GM18508 (cell line): ENCODE measurements at regions not wholly inside any gene's neighbourhood (a gene's known extent, or its start where the extent isn't known, plus 50 kb on each side); places are given as distances from the start of the nearest gene placed in this dataset.

ENCODE experiments used
- ATAC-seq: cut with Tn5 transposase; IDR thresholded peaks from one replicate; pipeline ENCODE4 v1.9.1; 2021; ENCODE audit warnings: moderate number of reproducible peaks; ENCODE audit not compliant: insufficient read depth, unreplicated experiment

GRCh38 chr10:124288928-124289850 lies 129.5 kb downstream of the OAT start:
- no peak for ATAC-seq

GRCh38 chr10:124288486-124288885 lies 130.2 kb downstream of the OAT start:
- ATAC-seq, result no peak

GRCh38 chr10:124287791-124288190 lies 130.9 kb downstream of the OAT start:
- no peak for ATAC-seq

DNA sequence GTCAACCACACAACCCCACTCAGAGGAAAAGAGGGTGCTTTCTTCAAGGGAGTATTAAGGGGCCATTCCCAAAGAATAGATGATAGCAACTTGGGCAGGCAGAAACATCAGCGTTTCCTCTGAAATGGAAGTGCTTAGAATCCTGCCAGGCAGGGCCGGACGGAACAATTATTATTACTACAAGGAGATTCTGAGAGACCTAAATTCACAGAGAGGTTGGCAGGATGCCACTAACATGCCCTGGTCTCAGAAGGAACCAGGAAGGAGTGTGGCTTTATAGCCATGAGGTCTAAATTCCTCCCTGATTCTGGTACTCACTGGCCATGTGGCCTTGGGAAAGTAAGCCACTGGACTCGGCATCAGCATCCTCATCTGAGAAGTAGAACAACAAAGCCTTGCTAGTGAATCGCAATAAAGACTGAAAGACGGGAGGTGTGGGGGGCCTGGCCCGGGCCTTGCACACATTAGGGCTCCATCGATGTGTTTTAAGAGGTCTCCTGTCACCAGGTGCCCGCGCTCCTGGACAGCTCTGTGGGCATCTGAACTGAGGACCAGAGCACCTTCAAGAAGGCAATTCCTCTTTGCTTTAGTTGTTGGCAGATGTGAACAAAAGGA lies 131.5 kb downstream of the OAT start:
- no peak for ATAC-seq

GRCh38 chr10:124286621-124287020 lies 132.1 kb downstream of the OAT start:
- no peak for ATAC-seq

- ATAC-seq, result no peak
These were observed 132.9 kb downstream of the OAT start for GRCh38 chr10:124285587-124286527.

DNA sequence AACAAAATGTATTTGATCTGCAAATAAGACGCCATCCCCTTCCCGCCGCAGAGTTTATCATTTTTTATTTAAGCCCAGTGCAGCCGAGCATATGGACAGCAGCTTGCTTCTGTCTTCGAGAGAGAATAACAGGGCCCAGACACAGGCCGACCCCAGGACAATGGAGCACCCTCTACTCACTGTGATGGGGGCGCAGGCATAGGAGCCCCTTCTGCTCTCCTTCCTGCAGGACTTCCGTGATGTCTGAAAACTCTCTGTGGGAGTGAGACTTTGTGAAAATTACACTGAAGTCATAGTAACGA lies 134.8 kb downstream of the OAT start:
- no peak for ATAC-seq

GRCh38 chr10:124283215-124283948 lies 135.3 kb downstream of the OAT start:
- no peak for ATAC-seq

DNA sequence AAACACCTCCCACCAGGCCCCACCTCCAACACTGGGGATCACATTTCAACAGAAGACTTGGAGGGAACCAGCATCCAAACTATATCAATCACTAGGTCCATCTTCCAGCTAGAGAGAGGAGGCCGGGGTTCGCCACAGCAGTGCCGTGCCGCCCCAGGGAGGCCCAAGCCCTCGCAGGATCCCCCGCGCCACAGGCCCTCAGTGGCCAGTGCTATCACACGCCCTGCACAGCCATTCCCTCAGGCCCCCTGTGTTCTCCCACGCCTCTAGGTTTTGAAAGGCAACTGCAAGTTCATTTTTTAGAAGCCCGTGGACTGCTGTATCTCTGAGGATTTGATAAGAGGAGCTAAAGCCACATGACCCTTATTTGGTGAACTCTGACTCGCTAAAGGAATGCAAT lies 136.4 kb downstream of the OAT start:
- no peak for ATAC-seq

DNA sequence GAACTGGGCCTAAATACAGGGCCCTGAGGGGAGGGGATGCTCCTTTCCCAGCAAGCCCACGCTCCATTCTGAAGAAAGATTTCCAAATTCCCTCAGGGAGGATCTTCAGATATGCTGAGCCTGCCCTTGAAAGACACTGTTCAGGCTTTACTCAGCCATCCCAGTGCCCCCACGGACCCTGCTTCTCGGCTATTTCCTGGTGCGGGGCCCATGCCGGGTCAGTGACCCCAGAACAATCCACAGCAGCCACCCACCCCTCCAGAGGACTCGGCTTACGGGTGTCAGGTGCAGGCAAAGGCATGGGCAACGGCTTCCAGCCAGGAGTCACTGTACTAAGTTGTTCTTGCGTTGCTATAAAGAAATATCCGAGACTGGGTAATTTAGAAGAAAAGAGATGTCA lies 137.1 kb downstream of the OAT start:
- ATAC-seq, result no peak

- ATAC-seq, result no peak
These were observed 137.8 kb downstream of the OAT start for GRCh38 chr10:124280916-124281315.

- ATAC-seq, result no peak
These were observed 138.8 kb downstream of the OAT start for GRCh38 chr10:124279882-124280281.

DNA sequence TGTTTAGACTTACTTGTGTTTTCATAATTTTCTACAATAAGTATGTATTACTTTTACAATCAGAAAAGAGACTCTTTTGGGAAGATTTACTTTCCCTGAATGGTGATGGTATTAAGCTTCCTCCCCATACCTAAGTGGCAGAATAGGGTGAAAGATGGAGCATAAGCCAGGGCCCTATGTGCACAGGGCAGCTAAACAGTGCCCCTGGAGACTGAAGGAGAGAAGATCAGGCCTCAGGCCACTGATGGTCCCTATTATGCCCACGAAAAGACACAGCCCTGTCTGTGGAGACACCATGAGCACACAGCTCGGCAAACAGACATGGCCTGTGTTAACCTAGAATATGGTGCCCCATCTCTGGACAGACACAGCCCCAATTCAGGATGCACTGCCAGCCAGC lies 139.4 kb downstream of the OAT start:
- no peak for ATAC-seq

- no peak for ATAC-seq
These were observed 140.4 kb downstream of the OAT start for GRCh38 chr10:124278356-124278755.

DNA sequence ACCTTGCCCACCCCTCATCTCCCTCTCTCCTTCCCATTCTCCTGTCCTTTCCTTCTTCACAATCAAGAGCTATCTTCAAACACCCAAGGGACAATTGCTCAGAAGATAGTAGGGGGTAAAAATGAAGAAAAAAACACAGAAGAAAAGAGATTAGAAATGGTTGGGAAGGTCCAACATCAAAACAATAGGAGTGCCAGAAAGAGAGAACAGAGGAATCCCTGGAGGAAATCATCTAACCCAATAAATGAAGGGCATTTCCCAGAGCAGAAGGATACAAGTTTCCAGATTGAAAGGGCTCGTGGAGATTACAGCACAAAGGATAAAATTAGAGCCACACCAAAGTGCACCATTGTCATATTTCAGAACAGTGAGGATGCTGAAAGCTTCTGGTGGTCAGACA lies 145.6 kb downstream of the OAT start:
- no peak for ATAC-seq

GRCh38 chr10:124271676-124272075 lies 147.0 kb downstream of the OAT start:
- no peak for ATAC-seq

DNA sequence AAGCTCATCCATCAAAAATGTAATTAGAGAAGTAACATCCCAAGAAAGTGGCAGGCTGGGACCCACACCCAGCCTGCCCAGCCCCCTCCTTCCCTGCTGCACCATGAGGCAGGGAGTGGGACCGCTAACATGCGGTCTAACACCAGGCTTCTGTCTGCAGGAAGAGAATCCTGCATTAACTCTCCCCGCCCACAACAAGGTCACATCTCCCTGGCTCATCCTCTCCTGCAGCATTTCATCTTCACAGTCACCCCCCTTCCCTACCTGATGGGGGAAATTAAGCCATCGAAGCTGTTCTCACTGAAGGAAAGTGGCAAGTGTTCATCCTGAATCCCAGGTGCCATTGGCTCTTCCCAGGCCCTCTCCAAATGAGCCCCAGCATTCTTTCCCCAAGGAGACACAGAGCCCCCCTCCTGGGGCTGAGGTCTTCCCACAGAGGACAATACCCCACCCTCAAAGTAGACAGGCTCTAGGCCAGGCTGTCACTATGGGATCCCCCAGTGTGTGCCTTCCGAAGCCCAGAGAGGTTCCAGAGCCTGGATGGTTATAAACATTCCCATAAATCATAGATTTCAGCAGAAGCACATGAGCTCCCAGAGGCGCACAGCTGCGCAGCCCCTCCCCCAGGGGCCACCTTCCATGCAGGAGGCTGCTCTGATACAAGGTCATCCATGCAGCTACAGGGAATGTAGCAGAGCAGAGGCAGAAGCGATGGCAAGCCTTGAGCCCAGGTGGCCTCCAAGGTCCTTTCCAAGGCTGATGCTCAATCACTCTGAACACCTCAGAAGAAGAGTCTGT lies 148.0 kb downstream of the OAT start:
- ATAC-seq, result no peak

GRCh38 chr10:124268976-124269375 lies 149.7 kb downstream of the OAT start:
- ATAC-seq, result no peak

DNA sequence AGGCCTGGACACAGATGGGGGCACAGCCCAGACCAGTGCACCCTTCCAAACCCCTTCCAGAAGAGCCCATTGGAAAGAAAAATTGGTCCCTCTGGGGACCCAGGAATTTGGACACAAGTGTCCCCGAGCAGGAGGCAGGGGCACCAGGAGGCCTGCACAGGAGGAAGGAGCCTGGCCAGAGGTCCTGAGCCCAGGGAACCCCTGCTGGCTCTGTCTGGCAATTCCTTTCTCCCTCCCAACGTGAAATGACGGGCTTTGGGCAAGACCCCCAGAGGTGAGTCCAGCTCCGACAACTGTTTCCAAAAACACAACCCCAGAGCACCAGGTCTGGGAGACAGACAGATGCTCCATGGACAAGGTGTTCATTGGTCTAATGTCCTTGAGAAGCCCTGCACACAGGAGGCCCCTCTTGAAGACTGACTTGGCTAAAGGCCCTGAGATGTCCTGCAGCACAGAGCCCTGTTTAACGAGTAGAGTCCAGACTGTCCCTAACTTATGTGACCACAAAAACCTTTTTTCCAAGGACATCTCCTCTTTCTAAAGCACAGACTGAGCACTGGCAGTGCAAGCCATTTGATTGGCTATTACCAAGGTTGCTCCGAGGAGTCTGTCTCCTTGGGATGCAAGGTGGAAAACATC lies 150.7 kb downstream of the OAT start:
- no peak for ATAC-seq
